ENCODE measurements at regions not wholly inside any gene's neighbourhood (a gene's known extent, or its start where the extent isn't known, plus 50 kb on each side); places are given as distances from the start of the nearest gene placed in this dataset.

DNA sequence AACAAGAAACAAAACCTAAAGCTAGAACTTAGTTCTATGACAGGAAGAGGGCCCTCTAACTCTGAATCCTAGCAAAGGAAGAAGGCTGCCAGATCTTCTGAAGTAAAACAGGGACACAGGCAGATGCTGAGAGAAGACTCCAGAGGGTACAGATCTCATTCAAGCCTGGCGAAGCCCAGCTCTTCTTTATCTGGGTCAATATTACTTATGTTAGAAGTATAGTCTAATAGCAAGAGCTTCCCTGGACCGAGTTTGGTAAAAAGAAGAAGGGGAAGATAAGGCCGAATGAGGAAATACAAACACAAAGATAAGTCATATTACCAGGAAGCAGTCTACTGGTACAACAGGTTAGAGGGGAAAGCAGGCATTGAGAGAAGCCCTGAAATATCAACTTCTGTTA is 79.9 kb upstream of the CCDC91 start:
- DNase-seq: no peak

DNA sequence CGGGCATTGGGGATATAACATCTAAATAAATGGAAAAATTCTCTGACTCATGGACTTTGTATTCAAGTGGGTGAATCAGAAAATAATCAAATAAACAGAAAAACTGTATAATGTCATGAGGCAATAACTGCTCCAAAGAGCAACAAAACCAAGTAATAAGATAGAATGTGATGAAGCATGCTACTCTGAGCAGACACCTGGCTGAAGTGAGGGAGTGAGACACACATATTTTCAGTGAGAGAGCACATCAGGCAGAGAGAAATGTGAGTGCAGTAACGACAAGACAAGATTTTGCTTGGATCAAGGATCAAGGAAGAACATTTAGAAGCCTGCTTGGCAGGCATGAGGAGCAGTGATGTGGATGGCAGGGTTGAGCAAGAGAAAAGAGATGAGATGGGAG is 75.8 kb upstream of the CCDC91 start:
- DNase-seq: no peak

DNA sequence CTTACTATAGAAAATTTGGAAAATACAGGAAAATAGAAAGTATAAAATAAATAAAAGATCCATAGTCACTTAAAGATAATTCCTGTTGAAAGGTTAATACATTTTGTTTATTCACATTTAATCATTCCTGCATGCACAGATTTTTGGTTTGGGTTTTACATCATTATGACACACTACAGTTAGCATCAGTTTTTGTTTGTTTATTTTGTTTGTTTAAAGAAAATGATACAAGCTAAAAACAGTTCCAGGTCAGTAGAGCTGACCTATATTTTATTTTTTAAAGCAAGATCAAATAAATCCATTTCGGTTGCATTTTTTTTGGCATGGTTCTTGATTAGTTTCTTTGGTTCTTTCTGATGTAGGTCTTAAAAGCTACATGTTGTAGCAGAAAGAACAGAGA is 68.8 kb upstream of the CCDC91 start:
- DNase-seq: no peak

DNA sequence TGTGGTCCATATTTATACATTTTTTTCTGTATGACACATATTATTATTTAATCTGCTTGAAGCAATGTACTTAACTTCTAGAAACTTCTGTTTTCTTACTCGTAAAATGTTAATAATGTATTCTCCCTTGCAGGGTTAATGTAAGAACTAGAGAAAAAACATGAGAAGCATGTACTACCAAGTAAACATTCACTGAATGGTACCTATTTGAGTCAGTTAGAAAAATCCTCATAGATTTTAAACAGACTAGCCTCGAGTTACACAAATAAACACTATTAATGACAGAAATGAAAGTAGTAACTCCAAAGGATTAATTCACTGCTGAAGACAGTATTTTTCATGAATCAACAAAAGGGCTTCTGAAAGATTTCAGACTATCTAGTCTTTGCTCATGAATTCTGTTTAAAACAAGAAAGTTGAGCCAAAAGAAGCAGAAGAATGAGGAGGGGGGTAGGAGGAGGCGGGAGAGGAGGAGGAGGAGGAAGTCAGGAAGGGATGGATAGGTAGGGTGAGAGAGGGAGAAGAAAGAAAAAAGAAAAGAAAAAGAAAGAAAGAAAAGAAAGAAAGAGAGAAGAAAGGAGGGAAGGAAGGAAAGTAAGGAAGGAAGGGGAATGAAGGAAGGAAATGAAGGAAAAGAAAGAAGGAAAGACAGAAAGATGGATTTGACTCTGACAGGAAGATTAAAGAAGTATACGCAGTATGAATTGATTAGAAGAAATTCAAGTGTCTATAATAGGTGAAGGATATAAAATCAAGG is 68.2 kb upstream of the CCDC91 start:
- no peak for DNase-seq

DNA sequence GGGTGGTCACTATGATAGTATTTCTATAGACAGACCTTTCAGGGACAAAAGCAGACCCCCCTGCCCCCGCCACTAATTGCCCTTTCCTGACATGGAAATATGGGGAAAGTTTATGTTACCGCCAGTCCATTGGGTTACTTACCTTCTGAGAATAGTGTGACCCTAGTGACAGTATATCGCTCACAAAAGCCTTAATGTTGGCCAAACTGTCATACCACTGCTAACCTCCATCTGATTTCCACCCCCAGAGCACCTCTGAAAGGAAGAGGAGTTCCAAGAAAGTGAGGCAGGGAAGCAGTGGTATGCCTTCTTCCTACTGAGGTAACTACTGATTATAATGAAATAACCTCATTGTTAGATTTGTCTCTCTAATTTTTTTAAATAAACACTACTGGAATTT is 67.5 kb upstream of the CCDC91 start:
- no peak for DNase-seq

DNA sequence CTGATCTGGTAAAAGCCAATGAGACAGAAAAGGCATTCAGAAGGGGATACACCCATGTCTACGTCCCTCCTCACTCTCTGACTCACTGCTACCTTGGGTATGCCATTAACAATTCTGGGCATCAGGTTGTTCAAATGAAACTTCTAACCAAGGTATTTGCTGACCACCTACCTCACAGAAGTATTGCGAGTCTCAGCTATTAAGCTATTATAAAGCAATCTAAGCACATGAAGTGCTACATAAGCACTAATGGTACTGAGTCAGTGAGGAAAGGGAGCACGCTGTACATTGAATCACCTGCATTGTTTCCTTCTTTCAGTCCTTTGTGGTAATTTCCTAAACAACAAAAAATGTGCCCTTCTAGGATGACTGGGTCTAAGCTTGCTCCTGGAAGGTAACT is 62.8 kb upstream of the CCDC91 start:
- no peak for DNase-seq

DNA sequence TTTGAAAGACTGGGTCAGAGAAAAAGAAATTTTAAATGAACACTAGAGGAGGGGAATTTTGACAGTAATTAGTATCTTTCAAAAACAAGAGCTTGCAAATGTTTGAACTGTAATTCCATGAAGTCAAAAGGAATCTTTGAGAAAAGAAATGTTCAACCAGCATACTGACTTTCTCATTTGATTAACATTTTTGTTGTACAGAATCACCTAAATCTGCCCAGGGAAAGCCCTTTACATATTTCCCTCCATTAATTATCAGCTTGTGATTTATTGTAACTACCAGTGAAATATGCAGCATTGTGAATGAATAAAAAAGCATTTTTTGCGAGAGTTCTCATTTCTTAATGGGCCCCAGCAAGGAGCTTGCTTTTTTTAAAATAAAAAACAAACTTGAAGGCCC is 61.2 kb upstream of the CCDC91 start:
- DNase-seq: no peak

DNA sequence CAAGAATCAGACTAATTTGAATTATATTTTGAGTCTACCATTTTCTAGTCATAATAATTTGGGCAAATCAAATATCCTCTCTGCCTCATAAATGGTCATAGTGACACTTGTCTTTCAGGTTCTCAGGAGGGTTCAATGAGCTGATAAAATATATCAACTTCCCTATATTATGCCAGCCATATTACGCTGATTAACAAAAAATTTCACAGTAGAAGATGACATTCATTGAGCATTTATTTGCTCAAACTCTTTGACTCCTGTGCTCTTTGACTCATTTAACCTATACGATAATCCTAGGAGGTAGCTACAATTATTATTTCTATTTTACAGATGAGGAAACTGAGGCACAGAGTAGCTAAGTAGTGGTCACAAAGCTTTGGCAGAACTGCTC is 60.0 kb upstream of the CCDC91 start:
- no peak for DNase-seq

DNA sequence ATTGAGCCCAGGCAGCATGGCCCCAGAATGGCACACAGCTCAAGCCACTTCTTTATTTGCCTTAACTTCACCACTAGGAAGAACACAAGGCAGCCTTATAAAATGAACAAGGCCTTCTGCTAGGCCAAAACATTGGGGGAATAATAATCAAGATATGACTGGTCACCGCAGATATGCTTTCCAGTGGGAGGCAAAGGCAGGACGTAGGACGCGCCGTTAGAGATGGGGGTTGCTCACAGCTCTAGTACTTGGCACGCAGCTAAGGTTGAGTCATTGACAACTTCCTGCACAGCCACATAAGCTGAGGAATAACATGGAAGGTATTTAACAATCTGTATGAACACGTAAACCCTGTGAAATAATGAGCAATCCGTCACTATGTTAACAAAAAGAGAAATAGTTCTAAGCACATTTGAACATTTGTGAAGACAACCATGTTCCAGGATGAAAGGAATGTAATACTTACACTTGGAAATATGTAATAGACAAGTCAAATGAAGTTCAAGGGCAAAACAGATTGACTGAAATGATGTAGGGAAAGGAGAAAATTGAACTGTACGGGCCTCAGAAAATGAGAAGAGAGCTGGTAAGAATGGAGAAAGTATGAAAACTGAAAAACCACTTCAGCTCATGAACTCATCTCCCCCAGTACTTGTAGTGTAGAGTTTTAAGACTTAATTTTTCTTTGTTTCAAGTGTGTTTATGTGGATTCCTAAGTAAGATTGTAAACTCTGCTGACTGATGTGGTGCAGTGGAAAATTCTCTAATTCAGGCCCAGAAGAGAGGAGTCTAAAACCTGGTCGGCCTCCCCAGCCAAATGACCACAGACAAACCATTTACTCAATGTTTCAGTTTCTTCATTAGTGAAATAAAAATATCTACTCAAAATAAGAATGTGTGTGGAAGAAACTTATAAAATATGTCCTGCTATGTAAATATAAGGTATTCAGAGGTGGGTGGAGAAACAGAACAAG is 59.3 kb upstream of the CCDC91 start:
- DNase-seq: peak; percentile 19

DNA sequence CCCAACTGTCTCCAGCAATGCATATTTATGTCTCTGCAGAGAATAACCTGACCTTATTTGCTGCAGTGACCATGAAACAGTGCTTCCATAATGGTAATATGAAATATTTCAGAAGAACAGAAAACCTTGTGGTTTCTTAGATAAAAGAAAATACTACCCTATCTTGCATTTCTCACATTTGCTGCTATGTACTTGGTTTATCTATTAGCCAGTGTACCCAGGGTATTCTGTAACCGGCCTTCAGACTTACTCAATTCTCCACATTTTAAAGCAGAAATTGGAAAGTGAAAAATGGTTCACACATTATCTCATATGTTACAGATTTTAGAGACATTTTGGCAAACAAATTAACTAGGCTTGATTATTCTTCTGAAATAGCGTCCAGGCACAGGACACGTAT is 57.9 kb upstream of the CCDC91 start:
- no peak for DNase-seq

DNA sequence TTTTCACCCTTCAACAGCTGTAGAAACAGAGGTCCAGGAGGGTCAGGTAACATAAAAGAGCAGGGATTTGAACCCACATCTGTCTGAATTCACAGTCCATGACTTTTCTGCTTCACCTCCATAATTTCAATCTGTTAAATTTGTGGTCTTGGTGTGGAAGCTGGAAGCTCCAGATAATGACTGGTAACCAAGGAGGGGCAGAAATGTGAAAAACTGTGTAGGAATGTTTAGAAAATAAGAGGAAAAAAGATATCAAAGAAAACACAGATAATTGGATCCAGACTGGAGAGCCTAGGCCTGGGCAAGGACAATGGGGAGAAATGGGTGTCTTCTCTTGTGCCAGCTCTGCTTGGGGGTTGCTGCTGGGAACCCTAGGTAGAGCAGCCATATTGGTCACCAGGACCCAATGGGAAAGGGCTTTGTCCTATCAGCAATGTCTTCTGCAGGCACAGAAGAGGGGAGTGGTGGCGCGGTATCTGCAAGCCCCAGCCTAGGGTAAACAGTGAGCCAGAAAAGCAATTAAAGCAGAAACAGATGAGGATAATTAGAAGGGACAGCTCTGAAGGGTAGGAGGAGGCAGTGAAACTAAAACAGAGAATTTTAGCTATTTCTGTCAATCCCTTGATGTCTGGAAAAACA is 54.3 kb upstream of the CCDC91 start:
- DNase-seq: no peak

DNA sequence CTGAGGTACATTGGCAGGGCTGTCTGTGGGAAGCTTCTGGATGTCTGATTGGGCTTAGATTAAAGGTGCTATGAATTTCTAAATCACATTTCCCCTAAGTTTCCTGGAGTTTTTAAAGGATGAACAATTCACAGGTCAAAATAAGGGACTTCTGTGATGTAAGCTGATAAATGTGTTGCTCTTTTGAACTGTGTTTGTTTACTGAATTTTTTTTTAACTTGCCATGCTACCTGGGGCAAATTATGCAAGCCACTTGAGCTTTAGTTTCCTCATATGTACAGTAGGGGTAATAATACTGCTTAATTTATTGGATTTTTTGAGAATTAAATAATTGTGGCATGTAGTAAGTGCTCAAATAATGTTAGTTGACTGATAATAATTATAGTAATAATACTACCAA is 52.8 kb upstream of the CCDC91 start:
- no peak for DNase-seq

DNA sequence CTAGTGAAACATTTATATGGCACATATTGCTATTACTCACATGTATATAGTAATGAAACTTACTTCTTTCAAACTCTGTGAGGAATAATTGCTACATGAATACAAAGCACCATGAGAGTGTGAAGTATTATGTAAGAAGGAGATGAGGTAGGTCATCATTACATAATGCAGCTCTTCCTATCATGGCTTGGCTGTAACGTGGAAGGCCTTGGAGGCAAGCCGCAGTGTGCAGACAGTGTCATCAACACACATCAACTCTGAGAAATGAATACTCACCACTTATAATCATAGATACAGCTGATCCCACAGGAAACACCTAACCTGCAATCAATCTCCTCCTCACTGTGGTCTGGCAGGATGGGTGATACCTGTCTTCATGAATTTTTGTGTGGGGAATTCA is 49.9 kb upstream of the CCDC91 start:
- no peak for DNase-seq

Data from stimulated activated CD4-positive, alpha-beta T cell treated with anti-CD3 and anti-CD28 coated beads, Interleukin-15, amount 100 ng/mL, for 24 hours (primary cell).